Medulla oblongata (tissue), 1 donor: ENCODE measurements at regions not wholly inside any gene's neighbourhood (a gene's known extent, or its start where the extent isn't known, plus 50 kb on each side); places are given as distances from the start of the nearest gene placed in this dataset.

Experiments
- DNase-seq: peaks from one replicate; pipeline ENCODE4 v3.0.0-alpha.2; 2015; ENCODE audit errors: extremely low spot score

GRCh38 chr1:81392526-81393226, 408.1 kb upstream of the ADGRL2 start:
- DNase-seq = no peak

- DNase-seq = no peak
These were observed 409.5 kb upstream of the ADGRL2 start for GRCh38 chr1:81391125-81391828.

- no peak for DNase-seq
These were observed 412.3 kb upstream of the ADGRL2 start for GRCh38 chr1:81388435-81388834.

GRCh38 chr1:81387446-81387845, 413.3 kb upstream of the ADGRL2 start:
- no peak for DNase-seq

- DNase-seq = no peak
These were observed 418.2 kb upstream of the ADGRL2 start for GRCh38 chr1:81382561-81382960.

- DNase-seq = no peak
These were observed 418.9 kb upstream of the ADGRL2 start for GRCh38 chr1:81381881-81382280.

- DNase-seq = no peak
These were observed 420.3 kb upstream of the ADGRL2 start for GRCh38 chr1:81380436-81380835.

- no peak for DNase-seq
These were observed 421.3 kb upstream of the ADGRL2 start for GRCh38 chr1:81379430-81379829.

- no peak for DNase-seq
These were observed 423.3 kb upstream of the ADGRL2 start for GRCh38 chr1:81377406-81377805.

- DNase-seq = peak; percentile 13
These were observed 424.7 kb upstream of the ADGRL2 start for GRCh38 chr1:81375884-81376548.

- DNase-seq = no peak
These were observed 426.3 kb upstream of the ADGRL2 start for GRCh38 chr1:81374481-81374880.

GRCh38 chr1:81371864-81372263, 428.9 kb upstream of the ADGRL2 start:
- no peak for DNase-seq

- no peak for DNase-seq
These were observed 430.9 kb upstream of the ADGRL2 start for GRCh38 chr1:81369833-81370232.

GRCh38 chr1:81366173-81366572, 434.6 kb upstream of the ADGRL2 start:
- DNase-seq = no peak

- DNase-seq = no peak
These were observed 436.6 kb upstream of the ADGRL2 start for GRCh38 chr1:81364088-81364487.

- no peak for DNase-seq
These were observed 442.6 kb upstream of the ADGRL2 start for GRCh38 chr1:81358151-81358550.

GRCh38 chr1:81351864-81352263, 448.9 kb upstream of the ADGRL2 start:
- no peak for DNase-seq

GRCh38 chr1:81349194-81349965, 451.4 kb upstream of the ADGRL2 start:
- no peak for DNase-seq

GRCh38 chr1:81345110-81345509, 455.6 kb upstream of the ADGRL2 start:
- no peak for DNase-seq

GRCh38 chr1:81340239-81340638, 460.5 kb upstream of the ADGRL2 start:
- no peak for DNase-seq

GRCh38 chr1:81337226-81337625, 463.5 kb upstream of the ADGRL2 start:
- no peak for DNase-seq

GRCh38 chr1:81335876-81336275, 464.9 kb upstream of the ADGRL2 start:
- no peak for DNase-seq
